ENCODE measurements at regions not wholly inside any gene's neighbourhood (a gene's known extent, or its start where the extent isn't known, plus 50 kb on each side); places are given as distances from the start of the nearest gene placed in this dataset.

GRCh38 chr17:53129863-53130262 is 692.9 kb upstream of the KIF2B start:
- POLR2A ChIA-PET (ENCODE audit: low non-redundant PET): no interaction called here

GRCh38 chr17:53127331-53127730 is 695.4 kb upstream of the KIF2B start:
- Histone ChIP-seq H3K27ac (ENCODE audit: low read depth, low read length, poor library complexity, severe bottlenecking) (no peak overlapping the region), H3K36me3 (ENCODE audit: insufficient read depth, low read length, poor library complexity, severe bottlenecking) (no peaks in the 10 kb centered on the region), H3K27me3 (replicated peaks; ENCODE audit: insufficient read depth, low read depth, low read length, poor library complexity) (peaks cover 5% of the 10 kb centered on the region), H3K4me1 (ENCODE audit: insufficient read depth, low read length, poor library complexity, severe bottlenecking) (no peaks in the 10 kb centered on the region), H3K4me3 (ENCODE audit: low read depth, low read length, poor library complexity, severe bottlenecking) (no peak overlapping the region), H3K9me3 (ENCODE audit: low read depth, low read length, poor library complexity, severe bottlenecking) (no peaks in the 10 kb centered on the region)
- POLR2A ChIA-PET (ENCODE audit: low non-redundant PET): no interaction called here
- BruUV-seq (replicated peaks): no TSS peak
- CTCF ChIA-PET: no interaction called here
- intact Hi-C loops (cut with micrococcal nuclease; ENCODE audit: unreplicated experiment): no loop called here
- no peak for TF ChIP-seq CTCF (conservative IDR thresholded peaks at IDR 0.05; ENCODE audit: low read depth, low read length)
- TF ChIP-seq EZH2 (IDR thresholded peaks at IDR 0.05; ENCODE audit: borderline replicate concordance, low read depth, low read length, poor library complexity, severe bottlenecking): no peak
- DNase-seq (ENCODE audit: low spot score): no peak

More at GRCh38 chr17:53129863-53130262, 692.9 kb upstream of the KIF2B start:
- H3K27me3 ChIP-seq (replicated peaks; ENCODE audit: insufficient read depth, low read depth, low read length, poor library complexity): peaks cover 12% of the 10 kb centered on the region
- H3K27ac ChIP-seq (ENCODE audit: low read depth, low read length, poor library complexity, severe bottlenecking): no peak overlapping the region
- no peaks in the 10 kb centered on the region for H3K9me3 ChIP-seq (ENCODE audit: low read depth, low read length, poor library complexity, severe bottlenecking)
- no peaks in the 10 kb centered on the region for H3K4me1 ChIP-seq (ENCODE audit: insufficient read depth, low read length, poor library complexity, severe bottlenecking)
- no peak overlapping the region for H3K4me3 ChIP-seq (ENCODE audit: low read depth, low read length, poor library complexity, severe bottlenecking)
- CTCF ChIA-PET: no interaction called here
- TF ChIP-seq EZH2 (IDR thresholded peaks at IDR 0.05; ENCODE audit: borderline replicate concordance, low read depth, low read length, poor library complexity, severe bottlenecking): no peak
- TF ChIP-seq CTCF (conservative IDR thresholded peaks at IDR 0.05; ENCODE audit: low read depth, low read length): no peak
- no TSS peak for BruUV-seq (replicated peaks)
- H3K36me3 ChIP-seq (ENCODE audit: insufficient read depth, low read length, poor library complexity, severe bottlenecking): no peaks in the 10 kb centered on the region
- no peak for DNase-seq (ENCODE audit: low spot score)
- intact Hi-C loops (cut with micrococcal nuclease; ENCODE audit: unreplicated experiment): no loop called here

- ChIA-PET POLR2A (ENCODE audit: low non-redundant PET) (no interaction called here), CTCF (no interaction called here)
- intact Hi-C loops (cut with micrococcal nuclease; ENCODE audit: unreplicated experiment): no loop called here
- TF ChIP-seq EZH2 (IDR thresholded peaks at IDR 0.05; ENCODE audit: borderline replicate concordance, low read depth, low read length, poor library complexity, severe bottlenecking) (no peak), CTCF (conservative IDR thresholded peaks at IDR 0.05; ENCODE audit: low read depth, low read length) (no peak)
- Histone ChIP-seq H3K4me1 (ENCODE audit: insufficient read depth, low read length, poor library complexity, severe bottlenecking) (no peaks in the 10 kb centered on the region), H3K27me3 (replicated peaks; ENCODE audit: insufficient read depth, low read depth, low read length, poor library complexity) (peaks cover 5% of the 10 kb centered on the region), H3K36me3 (ENCODE audit: insufficient read depth, low read length, poor library complexity, severe bottlenecking) (no peaks in the 10 kb centered on the region), H3K4me3 (ENCODE audit: low read depth, low read length, poor library complexity, severe bottlenecking) (no peak overlapping the region), H3K27ac (ENCODE audit: low read depth, low read length, poor library complexity, severe bottlenecking) (no peak overlapping the region), H3K9me3 (ENCODE audit: low read depth, low read length, poor library complexity, severe bottlenecking) (no peaks in the 10 kb centered on the region)
- DNase-seq (ENCODE audit: low spot score): no peak
- no TSS peak for BruUV-seq (replicated peaks)
Measured at GRCh38 chr17:53122966-53123365, 699.8 kb upstream of the KIF2B start.

Data from A673 (cell line).